ENCODE measurements at regions not wholly inside any gene's neighbourhood (a gene's known extent, or its start where the extent isn't known, plus 50 kb on each side); places are given as distances from the start of the nearest gene placed in this dataset.

DNA sequence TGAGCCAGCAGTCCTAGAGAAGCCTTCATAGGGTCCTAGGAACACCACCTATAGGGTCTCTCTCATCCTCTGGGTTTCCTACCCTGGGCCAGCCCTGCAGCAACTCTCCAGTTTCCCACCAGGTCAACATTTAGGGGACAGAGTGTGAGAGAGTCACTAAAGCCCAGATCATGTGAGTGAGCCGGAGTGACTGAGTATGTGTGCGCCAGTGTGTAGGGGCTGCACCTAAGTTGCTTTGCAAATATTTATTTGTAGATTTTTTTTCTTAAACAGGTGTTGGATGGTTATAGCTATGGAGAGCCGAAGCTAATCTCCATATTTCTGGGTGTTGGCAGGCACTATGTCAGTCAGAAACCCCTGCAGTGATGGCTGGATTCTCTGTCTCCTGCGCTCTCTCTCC lies 232.5 kb upstream of the NCAM1 start:
- H3K4me3 ChIP-seq (ENCODE audit: low read depth, low read length), result no peak overlapping the region
- TF ChIP-seq, protein P1, sequence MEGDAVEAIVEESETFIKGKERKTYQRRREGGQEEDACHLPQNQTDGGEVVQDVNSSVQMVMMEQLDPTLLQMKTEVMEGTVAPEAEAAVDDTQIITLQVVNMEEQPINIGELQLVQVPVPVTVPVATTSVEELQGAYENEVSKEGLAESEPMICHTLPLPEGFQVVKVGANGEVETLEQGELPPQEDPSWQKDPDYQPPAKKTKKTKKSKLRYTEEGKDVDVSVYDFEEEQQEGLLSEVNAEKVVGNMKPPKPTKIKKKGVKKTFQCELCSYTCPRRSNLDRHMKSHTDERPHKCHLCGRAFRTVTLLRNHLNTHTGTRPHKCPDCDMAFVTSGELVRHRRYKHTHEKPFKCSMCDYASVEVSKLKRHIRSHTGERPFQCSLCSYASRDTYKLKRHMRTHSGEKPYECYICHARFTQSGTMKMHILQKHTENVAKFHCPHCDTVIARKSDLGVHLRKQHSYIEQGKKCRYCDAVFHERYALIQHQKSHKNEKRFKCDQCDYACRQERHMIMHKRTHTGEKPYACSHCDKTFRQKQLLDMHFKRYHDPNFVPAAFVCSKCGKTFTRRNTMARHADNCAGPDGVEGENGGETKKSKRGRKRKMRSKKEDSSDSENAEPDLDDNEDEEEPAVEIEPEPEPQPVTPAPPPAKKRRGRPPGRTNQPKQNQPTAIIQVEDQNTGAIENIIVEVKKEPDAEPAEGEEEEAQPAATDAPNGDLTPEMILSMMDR (IDR thresholded peaks at IDR 0.05; ENCODE audit: insufficient read depth, low read length), result no peak
- DNase-seq (ENCODE audit: low read depth), result no peak

GRCh38 chr11:112730591-112730990 lies 230.6 kb upstream of the NCAM1 start:
- no peak for DNase-seq (ENCODE audit: low read depth)
- TF ChIP-seq, protein P1 (IDR thresholded peaks at IDR 0.05; ENCODE audit: insufficient read depth, low read length), result no peak
- no peak overlapping the region for H3K4me3 ChIP-seq (ENCODE audit: low read depth, low read length)

- H3K4me3 ChIP-seq (ENCODE audit: low read depth, low read length), result no peak overlapping the region
- TF ChIP-seq, protein P1 (IDR thresholded peaks at IDR 0.05; ENCODE audit: insufficient read depth, low read length), result no peak
- DNase-seq (ENCODE audit: low read depth), result no peak
Observed at GRCh38 chr11:112731538-112731937, 229.7 kb upstream of the NCAM1 start.

DNA sequence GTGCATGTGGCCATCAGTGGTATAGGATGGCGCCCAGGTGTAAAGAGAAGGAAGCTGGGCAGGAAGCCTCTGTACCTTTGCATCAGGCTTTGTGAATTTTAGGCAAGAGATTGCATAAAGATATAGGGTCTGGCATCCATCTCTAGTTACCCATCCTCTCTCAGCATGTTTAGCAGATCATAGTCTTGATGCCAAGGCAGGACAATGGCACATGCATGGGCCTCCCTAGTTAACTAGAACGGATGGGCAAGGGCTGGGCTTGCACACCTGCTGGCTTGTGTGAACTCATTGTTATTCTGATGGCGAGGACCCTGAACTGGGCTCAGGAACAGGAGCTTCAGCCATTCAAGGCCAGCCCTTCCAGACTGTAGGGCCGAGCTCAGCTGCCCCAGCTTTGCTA lies 229.2 kb upstream of the NCAM1 start:
- DNase-seq (ENCODE audit: low read depth), result no peak
- H3K4me3 ChIP-seq (ENCODE audit: low read depth, low read length), result no peak overlapping the region
- TF ChIP-seq, protein P1 (IDR thresholded peaks at IDR 0.05; ENCODE audit: insufficient read depth, low read length), result no peak

DNA sequence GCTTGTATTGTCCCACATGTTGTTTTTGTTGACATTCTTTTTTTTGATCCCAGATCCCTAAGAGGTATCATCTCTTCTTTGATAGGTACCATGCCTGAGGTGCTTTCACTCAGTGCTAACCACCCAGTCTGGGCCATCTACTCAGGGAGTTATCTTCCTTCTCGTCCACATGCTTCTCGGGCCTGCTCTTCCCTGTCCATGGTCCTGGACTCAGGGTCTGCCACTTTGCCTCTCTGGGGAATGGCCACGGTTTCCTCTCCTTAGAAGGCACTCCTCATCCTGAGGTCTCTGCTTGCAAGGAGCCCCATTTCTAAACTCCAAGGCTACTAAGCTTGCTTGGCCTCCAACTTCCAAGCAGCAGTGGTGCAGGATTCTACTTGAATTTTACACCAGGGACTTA lies 227.0 kb upstream of the NCAM1 start:
- H3K4me3 ChIP-seq (ENCODE audit: low read depth, low read length), result no peak overlapping the region
- peak; percentile 46 for DNase-seq (ENCODE audit: low read depth)
- TF ChIP-seq, protein P1 (IDR thresholded peaks at IDR 0.05; ENCODE audit: insufficient read depth, low read length), result no peak

- no peak for DNase-seq (ENCODE audit: low read depth)
- TF ChIP-seq, protein P1 (IDR thresholded peaks at IDR 0.05; ENCODE audit: insufficient read depth, low read length), result no peak
- no peak overlapping the region for H3K4me3 ChIP-seq (ENCODE audit: low read depth, low read length)
Observed at GRCh38 chr11:112735470-112735869, 225.8 kb upstream of the NCAM1 start.

DNA sequence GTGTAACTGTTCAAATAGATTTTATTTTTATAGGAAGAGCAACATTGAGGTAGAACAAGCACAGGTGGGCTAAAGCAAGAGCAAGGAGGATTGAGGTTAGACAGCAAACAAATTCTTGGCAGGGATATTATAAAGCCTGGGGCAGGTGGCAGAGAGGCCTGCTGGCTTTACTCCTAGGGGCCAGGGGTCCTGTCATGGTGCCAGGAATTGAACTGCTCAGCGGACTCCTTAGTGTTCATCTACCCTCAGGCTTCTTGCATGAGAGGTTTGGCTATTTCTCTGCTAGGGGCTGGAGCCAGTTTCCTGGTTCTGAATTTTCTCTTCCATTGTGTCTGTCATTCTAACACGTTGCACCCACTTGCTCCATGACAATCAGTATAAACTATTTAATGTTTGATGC lies 217.2 kb upstream of the NCAM1 start:
- no peak for DNase-seq (ENCODE audit: low read depth)
- TF ChIP-seq, protein P1 (IDR thresholded peaks at IDR 0.05; ENCODE audit: insufficient read depth, low read length), result no peak
- no peak overlapping the region for H3K4me3 ChIP-seq (ENCODE audit: low read depth, low read length)
